ENCODE measurements at regions not wholly inside any gene's neighbourhood (a gene's known extent, or its start where the extent isn't known, plus 50 kb on each side); places are given as distances from the start of the nearest gene placed in this dataset.

DNA sequence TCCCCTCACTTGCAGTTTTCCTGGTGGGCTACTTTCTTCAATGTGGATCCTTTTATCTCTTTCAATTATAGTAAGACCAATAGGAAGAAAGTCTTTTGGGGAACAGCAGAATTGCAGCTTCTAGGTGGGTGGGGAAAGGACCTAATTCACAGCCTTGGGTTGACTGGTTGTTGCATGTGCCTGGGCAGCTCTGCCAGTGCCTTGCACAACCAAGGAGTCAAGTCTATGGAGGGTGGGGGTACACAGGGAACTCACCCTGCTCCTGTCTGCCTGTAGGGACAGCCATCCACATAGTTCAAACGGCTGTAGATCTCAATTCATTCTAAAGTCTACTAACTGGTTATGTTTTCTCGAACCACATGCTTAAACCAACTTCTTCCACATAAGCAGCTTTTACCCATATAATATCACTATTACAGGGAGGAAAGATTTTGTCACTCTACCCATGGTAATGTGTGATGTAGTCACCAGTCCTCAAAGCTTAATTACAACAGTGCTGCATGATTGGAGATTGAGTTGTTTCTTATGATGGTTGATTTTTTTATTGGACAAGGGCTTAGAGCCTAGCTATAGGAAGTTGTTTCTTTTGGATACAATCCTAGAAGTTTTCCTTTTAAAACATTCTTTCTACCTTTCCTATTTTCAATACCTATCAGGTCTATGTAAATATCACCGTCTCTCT is 117.7 kb upstream of the FRMD6 start:
- Mint-ChIP-seq H3K4me1 (ENCODE audit: low read depth) (no peaks in the 10 kb centered on the region), H3K27ac (no peak overlapping the region), H3K27me3 (peaks cover 3% of the 10 kb centered on the region), H3K36me3 (ENCODE audit: low read depth) (no peaks in the 10 kb centered on the region), H3K9me3 (peaks cover 6% of the 10 kb centered on the region), H3K4me3 (no peak overlapping the region)
- Histone ChIP-seq H3K27ac (ENCODE audit: low read depth in 1 of 2, low read length in 2 of 2) (no peak overlapping the region), H3K4me3 (ENCODE audit: low read length) (no peak overlapping the region), H3K4me1 (ENCODE audit: insufficient read depth, low read length) (no peaks in the 10 kb centered on the region), H3K36me3 (ENCODE audit: insufficient read depth, low read length) (no peaks in the 10 kb centered on the region), H3K9me3 (ENCODE audit: control insufficient read depth in 1 of 2, insufficient read depth in 1 of 2, low read length in 2 of 2) (no peaks in the 10 kb centered on the region), H3K27me3 (ENCODE audit: control insufficient read depth in 1 of 2, insufficient read depth in 2 of 2, low read length in 2 of 2) (no peaks in the 10 kb centered on the region)
- DNase-seq (no peak), ATAC-seq (ENCODE audit: poor library complexity) (no peak)
- TF ChIP-seq, protein P1, sequence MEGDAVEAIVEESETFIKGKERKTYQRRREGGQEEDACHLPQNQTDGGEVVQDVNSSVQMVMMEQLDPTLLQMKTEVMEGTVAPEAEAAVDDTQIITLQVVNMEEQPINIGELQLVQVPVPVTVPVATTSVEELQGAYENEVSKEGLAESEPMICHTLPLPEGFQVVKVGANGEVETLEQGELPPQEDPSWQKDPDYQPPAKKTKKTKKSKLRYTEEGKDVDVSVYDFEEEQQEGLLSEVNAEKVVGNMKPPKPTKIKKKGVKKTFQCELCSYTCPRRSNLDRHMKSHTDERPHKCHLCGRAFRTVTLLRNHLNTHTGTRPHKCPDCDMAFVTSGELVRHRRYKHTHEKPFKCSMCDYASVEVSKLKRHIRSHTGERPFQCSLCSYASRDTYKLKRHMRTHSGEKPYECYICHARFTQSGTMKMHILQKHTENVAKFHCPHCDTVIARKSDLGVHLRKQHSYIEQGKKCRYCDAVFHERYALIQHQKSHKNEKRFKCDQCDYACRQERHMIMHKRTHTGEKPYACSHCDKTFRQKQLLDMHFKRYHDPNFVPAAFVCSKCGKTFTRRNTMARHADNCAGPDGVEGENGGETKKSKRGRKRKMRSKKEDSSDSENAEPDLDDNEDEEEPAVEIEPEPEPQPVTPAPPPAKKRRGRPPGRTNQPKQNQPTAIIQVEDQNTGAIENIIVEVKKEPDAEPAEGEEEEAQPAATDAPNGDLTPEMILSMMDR (IDR thresholded peaks at IDR 0.05), result no peak
- ChIA-PET CTCF (no interaction called here), POLR2A (interaction anchor here (3.0 kb wide), 1 partner anchor 12 kb away, joined by 9 read pairs; no protein-coding TSS in a partner anchor)
- intact Hi-C loops (cut with DNase I, micrococcal nuclease), result no loop called here

DNA sequence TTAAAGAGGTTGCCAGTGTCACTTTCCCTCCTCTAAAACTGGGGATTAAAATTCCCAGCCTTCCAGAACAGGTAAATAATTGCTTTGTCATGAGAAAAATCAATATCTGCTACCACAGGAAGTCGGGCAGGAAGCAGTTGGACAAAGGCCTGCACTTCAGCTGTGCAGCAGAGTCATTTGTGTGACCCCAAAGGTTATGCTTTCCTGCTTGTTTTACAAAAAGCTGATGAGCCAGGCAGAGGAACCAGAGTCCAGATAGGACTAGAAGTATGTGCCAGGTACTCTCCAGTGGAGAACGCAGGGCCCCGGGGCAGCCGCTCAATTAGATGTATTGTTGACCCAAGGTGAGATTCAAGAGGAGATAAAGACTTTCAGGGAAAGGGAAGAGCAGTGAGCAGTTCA is 117.1 kb upstream of the FRMD6 start:
- H3K9me3 Mint-ChIP-seq, result peaks cover 6% of the 10 kb centered on the region
- H3K36me3 ChIP-seq (ENCODE audit: insufficient read depth, low read length), result no peaks in the 10 kb centered on the region
- no peak overlapping the region for H3K4me3 Mint-ChIP-seq
- no peaks in the 10 kb centered on the region for H3K36me3 Mint-ChIP-seq (ENCODE audit: low read depth)
- H3K27ac Mint-ChIP-seq, result no peak overlapping the region
- no peak overlapping the region for H3K4me3 ChIP-seq (ENCODE audit: low read length)
- TF ChIP-seq, protein P1 (IDR thresholded peaks at IDR 0.05), result no peak
- ChIA-PET POLR2A (interaction anchor here (3.0 kb wide), 1 partner anchor 12 kb away, joined by 9 read pairs; no protein-coding TSS in a partner anchor), CTCF (no interaction called here)
- H3K27me3 Mint-ChIP-seq, result no peaks in the 10 kb centered on the region
- no peak for ATAC-seq (ENCODE audit: poor library complexity)
- no peak for DNase-seq
- H3K4me1 Mint-ChIP-seq (ENCODE audit: low read depth), result no peaks in the 10 kb centered on the region
- H3K4me1 ChIP-seq (ENCODE audit: insufficient read depth, low read length), result no peaks in the 10 kb centered on the region
- no peak overlapping the region for H3K27ac ChIP-seq (ENCODE audit: low read depth in 1 of 2, low read length in 2 of 2)
- no peaks in the 10 kb centered on the region for H3K9me3 ChIP-seq (ENCODE audit: control insufficient read depth in 1 of 2, insufficient read depth in 1 of 2, low read length in 2 of 2)
- intact Hi-C loops (cut with DNase I, micrococcal nuclease), result no loop called here
- H3K27me3 ChIP-seq (ENCODE audit: control insufficient read depth in 1 of 2, insufficient read depth in 2 of 2, low read length in 2 of 2), result peaks cover 0 to 2% of the 10 kb centered on the region in 2 experiments

DNA sequence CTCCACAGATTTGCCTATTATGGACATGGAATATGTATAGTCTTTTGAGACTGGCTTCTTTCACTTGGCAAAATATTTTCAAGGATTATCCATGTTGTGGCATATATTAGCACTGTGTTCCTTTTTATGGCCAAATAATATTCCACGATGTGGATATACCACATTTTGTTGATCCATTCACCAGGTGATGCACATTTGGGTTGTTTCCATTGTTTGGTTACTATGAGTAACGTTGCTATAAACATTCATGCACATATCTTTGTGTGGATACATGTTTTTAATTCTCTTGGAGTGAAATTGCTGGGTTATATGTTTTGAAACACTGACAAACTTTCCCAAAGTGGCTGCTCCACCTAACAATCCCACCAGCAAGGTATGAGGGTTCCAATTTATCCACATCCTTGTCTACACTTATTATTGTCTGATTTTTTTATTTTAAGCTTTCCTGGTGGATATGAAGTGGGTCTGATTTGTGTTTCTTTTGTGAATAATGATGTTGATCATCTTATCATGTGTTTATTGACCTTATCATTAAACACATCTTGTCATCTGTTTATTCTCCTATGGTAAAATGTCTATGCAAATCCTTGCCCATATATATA is 116.2 kb upstream of the FRMD6 start:
- ATAC-seq (ENCODE audit: poor library complexity) (no peak), DNase-seq (no peak)
- intact Hi-C loops (cut with DNase I, micrococcal nuclease), result no loop called here
- Histone ChIP-seq H3K4me1 (ENCODE audit: insufficient read depth, low read length) (no peaks in the 10 kb centered on the region), H3K27me3 (ENCODE audit: control insufficient read depth in 1 of 2, insufficient read depth in 2 of 2, low read length in 2 of 2) (peaks cover 0 to 6% of the 10 kb centered on the region in 2 experiments), H3K4me3 (ENCODE audit: low read length) (no peak overlapping the region), H3K27ac (ENCODE audit: low read depth in 1 of 2, low read length in 2 of 2) (no peak overlapping the region), H3K36me3 (ENCODE audit: insufficient read depth, low read length) (no peaks in the 10 kb centered on the region), H3K9me3 (ENCODE audit: control insufficient read depth in 1 of 2, insufficient read depth in 1 of 2, low read length in 2 of 2) (no peaks in the 10 kb centered on the region)
- H3K27ac Mint-ChIP-seq, result no peak overlapping the region
- H3K4me3 Mint-ChIP-seq, result no peak overlapping the region
- H3K36me3 Mint-ChIP-seq (ENCODE audit: low read depth), result no peaks in the 10 kb centered on the region
- no peaks in the 10 kb centered on the region for H3K4me1 Mint-ChIP-seq (ENCODE audit: low read depth)
- TF ChIP-seq, protein P1 (IDR thresholded peaks at IDR 0.05), result no peak
- peaks cover 5% of the 10 kb centered on the region for H3K27me3 Mint-ChIP-seq
- CTCF ChIA-PET, result no interaction called here
- POLR2A ChIA-PET, result interaction anchor here (3.0 kb wide), 1 partner anchor 13 kb away, joined by 9 read pairs; no protein-coding TSS in a partner anchor
- peaks cover 6% of the 10 kb centered on the region for H3K9me3 Mint-ChIP-seq
